ENCODE measurements at regions not wholly inside any gene's neighbourhood (a gene's known extent, or its start where the extent isn't known, plus 50 kb on each side); places are given as distances from the start of the nearest gene placed in this dataset.
A peak's percentile ranks its signal among the peaks of the same experiment; 100 is the strongest.
"Not testable (repeated sequence)": the region's sequence is repeated elsewhere in the genome, so short reads cannot be mapped to it uniquely, and the experiment has no call there.

- in situ Hi-C loops (cut with MboI) (no loop called here), intact Hi-C loops (cut with micrococcal nuclease; ENCODE audit: unreplicated experiment) (no loop called here)
- H3K4me3 ChIP-seq: no peak overlapping the region
- DNase-seq (ENCODE audit: low read depth, low spot score): no peak
- H3K27me3 ChIP-seq (replicated peaks in 1 of 2; ENCODE audit: control insufficient read depth in 2 of 2, insufficient read depth in 2 of 2, low read length in 1 of 2): no peaks in the 10 kb centered on the region
- no peak for TF ChIP-seq SMAD1 (IDR thresholded peaks at IDR 0.05; ENCODE audit: low read depth, partially characterized antibody)
- TF ChIP-seq EZH2 (IDR thresholded peaks at IDR 0.05; ENCODE audit: borderline replicate concordance, control insufficient read depth, low read depth, low read length): no peak
- TF ChIP-seq CBX5 (IDR thresholded peaks at IDR 0.05; ENCODE audit: low read depth): no peak
- TF ChIP-seq ZBTB4 (CRISPR knock-in tag; IDR thresholded peaks at IDR 0.05): no peak
- TF ChIP-seq SPI1 (IDR thresholded peaks at IDR 0.05; ENCODE audit: borderline replicate concordance, insufficient read depth, low read depth, low read length): peak; percentile 43; the same call in 1 of the 2 replicates
- no peak for TF ChIP-seq PBX3 (IDR thresholded peaks at IDR 0.05; ENCODE audit: insufficient replicate concordance, low read depth, low read length)
- TF ChIP-seq IRF4 (IDR thresholded peaks at IDR 0.05; ENCODE audit: low read depth, low read length): no peak
- TF ChIP-seq PRDM15 (CRISPR knock-in tag; IDR thresholded peaks at IDR 0.05): no peak
- no peaks in the 10 kb centered on the region for H4K20me1 ChIP-seq (ENCODE audit: control insufficient read depth, insufficient read depth)
- H3K79me2 ChIP-seq (ENCODE audit: control insufficient read depth, insufficient read depth, low read length): no peaks in the 10 kb centered on the region
- H3K9ac ChIP-seq (ENCODE audit: control insufficient read depth, insufficient read depth, low read length): no peak overlapping the region
- FAIRE-seq: no peak
- ChIA-PET POLR2A (no interaction called here), SMC1A (ENCODE audit: uncharacterized antibody, unreplicated experiment) (no interaction called here), CTCF (no interaction called here), RAD21 (ENCODE audit: unreplicated experiment) (no interaction called here)
- no peaks in the 10 kb centered on the region for H3K36me3 ChIP-seq (ENCODE audit: control insufficient read depth in 2 of 2, insufficient read depth in 2 of 2, low read length in 1 of 2)
- H2AFZ ChIP-seq (ENCODE audit: control insufficient read depth, low read depth, low read length): no peak overlapping the region
- H3K4me2 ChIP-seq (ENCODE audit: control insufficient read depth, insufficient read depth): no peak overlapping the region
- H3K27ac ChIP-seq (ENCODE audit: control insufficient read depth, insufficient read depth): no peak overlapping the region
- peak; percentile 60 for ATAC-seq
- BruUV-seq (replicated peaks): no TSS peak
- H3K9me3 ChIP-seq (replicated peaks; ENCODE audit: control insufficient read depth, insufficient read depth, low read length): no peaks in the 10 kb centered on the region
- no peaks in the 10 kb centered on the region for H3K4me1 ChIP-seq (ENCODE audit: control insufficient read depth, insufficient read depth, low read length)
Measured at GRCh38 chr5:85628153-85628552, 989.6 kb upstream of the COX7C start.

GRCh38 chr5:85638495-85639125 lies 979.1 kb upstream of the COX7C start:
- H3K27me3 ChIP-seq (replicated peaks in 1 of 2; ENCODE audit: control insufficient read depth in 2 of 2, insufficient read depth in 2 of 2, low read length in 1 of 2); H4K20me1 ChIP-seq (ENCODE audit: control insufficient read depth, insufficient read depth); intact Hi-C loops (cut with micrococcal nuclease; ENCODE audit: unreplicated experiment); BruUV-seq (replicated peaks); ATAC-seq; H3K4me2 ChIP-seq (ENCODE audit: control insufficient read depth, insufficient read depth); H3K9me3 ChIP-seq (replicated peaks; ENCODE audit: control insufficient read depth, insufficient read depth, low read length); H2AFZ ChIP-seq (ENCODE audit: control insufficient read depth, low read depth, low read length); SMC1A ChIA-PET (ENCODE audit: uncharacterized antibody, unreplicated experiment); H3K27ac ChIP-seq (ENCODE audit: control insufficient read depth, insufficient read depth); RAD21 ChIA-PET (ENCODE audit: unreplicated experiment); H3K4me1 ChIP-seq (ENCODE audit: control insufficient read depth, insufficient read depth, low read length); CTCF ChIA-PET; DNase-seq (ENCODE audit: low read depth, low spot score); H3K4me3 ChIP-seq; FAIRE-seq; H3K36me3 ChIP-seq (ENCODE audit: control insufficient read depth in 2 of 2, insufficient read depth in 2 of 2, low read length in 1 of 2); POLR2A ChIA-PET; H3K9ac ChIP-seq (ENCODE audit: control insufficient read depth, insufficient read depth, low read length); in situ Hi-C loops (cut with MboI); H3K79me2 ChIP-seq (ENCODE audit: control insufficient read depth, insufficient read depth, low read length): not testable (repeated sequence)
- 74% methylated on average over 18 of the region's 25 CpGs for WGBS (ENCODE audit: insufficient coverage, insufficient replicate concordance, low lambda C conversion rate, missing lambda C conversion rate)
